ENCODE measurements at regions not wholly inside any gene's neighbourhood (a gene's known extent, or its start where the extent isn't known, plus 50 kb on each side); places are given as distances from the start of the nearest gene placed in this dataset.

DNA sequence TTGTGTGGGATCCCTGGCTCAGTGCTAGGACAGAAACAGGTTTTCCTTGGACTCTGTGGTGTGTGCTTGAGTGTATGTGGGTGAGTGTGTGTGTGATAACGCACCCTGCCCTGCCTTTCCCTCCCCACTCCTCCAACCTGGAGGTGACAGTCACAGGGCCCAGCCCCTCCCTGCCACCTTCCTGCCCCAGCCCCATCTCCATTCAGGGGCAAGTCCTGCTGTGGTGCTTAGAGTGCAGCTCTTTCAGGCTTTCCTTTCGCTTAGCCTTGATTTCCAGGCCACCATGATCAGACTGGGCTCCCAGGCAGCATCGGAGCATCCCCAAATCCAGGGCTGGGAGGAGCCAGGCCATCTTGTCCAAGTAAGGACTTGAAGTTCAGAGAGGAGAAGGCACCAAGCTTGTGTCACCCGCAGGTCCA is 185.2 kb downstream of the ZFP36L2 start:
- no peak for DNase-seq (ENCODE audit: low spot score in 2 of 2)
- FAIRE-seq = no peak

DNA sequence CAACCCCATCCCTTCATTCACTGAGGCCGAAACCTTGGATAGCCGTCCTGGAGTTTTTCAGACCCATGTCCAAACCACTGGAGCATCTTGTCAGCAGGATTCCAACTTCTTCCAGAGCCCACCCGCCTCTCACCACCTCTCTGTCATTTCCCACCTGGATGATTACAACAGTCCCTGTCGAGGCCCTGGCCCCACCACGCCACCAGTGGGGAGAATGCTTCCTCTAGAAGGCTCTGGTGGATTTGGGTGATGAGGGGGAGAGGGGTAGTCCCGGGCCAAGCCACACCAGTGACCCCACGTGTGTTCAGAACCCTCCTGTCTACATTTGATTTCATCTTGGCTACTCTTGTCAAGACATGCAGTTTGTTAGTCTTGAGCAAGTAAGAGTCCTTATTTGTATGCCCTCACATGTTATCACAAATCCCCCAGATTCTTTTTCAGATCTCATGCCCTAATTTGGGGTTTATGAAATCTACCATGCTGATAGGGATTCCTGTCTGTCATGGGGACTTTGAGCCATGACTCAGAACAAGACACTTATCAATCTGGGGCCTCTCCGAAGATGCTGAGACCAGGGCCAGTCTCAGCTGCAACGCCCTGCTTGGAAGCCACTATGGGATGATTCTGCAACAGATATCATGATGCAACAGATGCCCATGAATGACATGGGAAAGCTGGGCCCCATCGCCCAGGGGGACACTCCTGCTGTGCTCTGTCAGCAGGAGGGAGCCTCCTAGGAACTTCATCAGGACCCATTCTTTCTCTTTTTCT is 186.1 kb downstream of the ZFP36L2 start:
- FAIRE-seq (no peak), DNase-seq (ENCODE audit: low spot score in 2 of 2) (no peak)

DNA sequence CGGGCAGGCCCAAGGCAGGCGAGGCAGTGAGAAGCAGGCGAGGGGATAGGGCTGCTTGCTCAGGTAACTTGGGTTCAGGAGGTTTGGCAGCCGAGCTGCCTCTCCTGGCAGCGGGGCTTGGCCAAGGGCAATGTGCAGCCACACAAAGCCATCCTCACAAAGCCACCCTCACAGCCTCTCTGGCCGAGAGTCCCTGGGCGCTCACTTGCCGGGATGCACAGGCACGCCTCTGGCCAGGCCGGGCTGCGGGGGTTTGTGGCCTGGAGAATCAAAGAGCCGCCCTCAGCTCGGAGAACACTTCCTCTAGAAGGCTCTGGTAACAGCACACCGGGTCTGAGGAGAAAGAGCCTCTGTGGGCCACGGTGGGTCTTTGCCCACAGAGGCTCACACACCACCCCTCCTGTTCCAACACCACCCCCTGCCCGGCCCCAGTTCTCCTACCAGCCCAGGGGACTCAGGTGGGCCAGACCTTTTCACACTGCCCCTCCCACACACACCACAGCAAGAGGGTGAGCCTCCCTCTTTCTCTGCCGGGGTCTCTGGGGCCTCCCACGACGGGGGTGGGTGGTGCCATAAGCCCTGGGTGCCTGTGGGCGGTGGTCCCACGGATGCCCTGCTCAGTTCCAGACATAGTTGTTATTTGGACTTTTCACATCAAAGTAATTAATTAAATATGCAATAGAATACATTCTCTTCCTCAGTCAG is 186.9 kb downstream of the ZFP36L2 start:
- no peak for DNase-seq (ENCODE audit: low spot score in 2 of 2)
- FAIRE-seq = no peak

DNA sequence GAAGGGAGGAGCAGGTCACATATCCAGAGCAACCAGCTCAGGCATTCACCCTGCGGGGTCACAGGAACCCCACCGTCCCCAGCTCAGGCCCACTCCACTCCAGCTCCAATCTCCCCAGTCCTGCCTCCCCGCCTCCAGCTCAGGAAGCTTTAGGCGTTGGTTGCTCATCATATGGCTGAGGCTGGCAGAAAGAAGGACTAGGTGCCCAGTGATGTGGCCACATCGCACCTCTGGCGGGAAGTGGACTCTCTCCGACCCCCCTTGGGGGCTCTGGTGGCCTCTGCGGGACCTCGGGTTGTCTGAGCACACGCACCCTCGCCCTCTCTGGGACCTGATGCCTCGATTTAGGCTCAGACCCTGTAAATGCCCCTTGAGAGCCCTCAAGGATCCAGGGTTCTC is 187.7 kb downstream of the ZFP36L2 start:
- DNase-seq (ENCODE audit: low spot score in 2 of 2) (no peak), FAIRE-seq (no peak)

GRCh38 chr2:43038034-43038695 is 188.2 kb downstream of the ZFP36L2 start:
- no peak for FAIRE-seq
- DNase-seq (ENCODE audit: low spot score in 2 of 2) = no peak

- no peak for FAIRE-seq
- no peak for DNase-seq (ENCODE audit: low spot score in 2 of 2)
Measured at GRCh38 chr2:43035922-43036321, 190.5 kb downstream of the ZFP36L2 start.

DNA sequence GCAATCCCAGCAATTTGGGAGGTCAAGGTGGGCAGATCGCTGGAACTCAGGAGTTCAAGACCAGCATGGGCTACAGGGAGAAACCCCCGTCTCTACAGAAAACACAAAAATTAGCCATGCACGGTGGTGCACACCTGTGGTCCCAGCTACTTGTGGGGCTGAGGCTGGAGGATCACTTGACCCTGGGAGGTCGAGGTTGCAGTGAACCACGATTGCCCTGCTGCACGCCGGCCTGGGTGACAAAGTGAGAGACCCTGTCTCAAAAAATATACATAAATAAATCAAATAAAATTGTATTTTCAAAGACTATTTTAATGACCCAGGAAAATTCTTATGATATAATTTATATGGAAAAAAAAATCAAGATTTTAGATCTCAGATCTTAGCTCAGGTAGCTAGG is 191.5 kb downstream of the ZFP36L2 start:
- FAIRE-seq (no peak), DNase-seq (ENCODE audit: low spot score in 2 of 2) (no peak)

DNA sequence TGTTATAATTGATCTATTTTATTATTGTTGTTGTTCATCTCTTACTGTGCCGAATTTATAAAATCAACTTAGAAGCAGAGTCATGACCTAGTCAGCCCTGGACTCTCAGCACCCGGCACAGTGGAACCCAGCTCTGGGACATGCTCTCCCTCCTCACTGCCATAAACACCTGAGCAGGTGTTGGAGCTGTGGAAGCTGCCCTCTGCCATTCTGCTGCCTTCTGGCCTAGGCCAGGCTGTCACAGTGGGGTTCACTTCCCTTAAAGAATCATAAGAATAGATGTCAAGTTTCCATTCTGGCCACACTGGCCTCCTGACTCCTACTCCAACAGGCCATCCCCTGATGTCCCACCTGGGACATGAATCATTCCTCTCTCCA is 192.2 kb downstream of the ZFP36L2 start:
- DNase-seq (ENCODE audit: low spot score in 2 of 2) = no peak
- no peak for FAIRE-seq

DNA sequence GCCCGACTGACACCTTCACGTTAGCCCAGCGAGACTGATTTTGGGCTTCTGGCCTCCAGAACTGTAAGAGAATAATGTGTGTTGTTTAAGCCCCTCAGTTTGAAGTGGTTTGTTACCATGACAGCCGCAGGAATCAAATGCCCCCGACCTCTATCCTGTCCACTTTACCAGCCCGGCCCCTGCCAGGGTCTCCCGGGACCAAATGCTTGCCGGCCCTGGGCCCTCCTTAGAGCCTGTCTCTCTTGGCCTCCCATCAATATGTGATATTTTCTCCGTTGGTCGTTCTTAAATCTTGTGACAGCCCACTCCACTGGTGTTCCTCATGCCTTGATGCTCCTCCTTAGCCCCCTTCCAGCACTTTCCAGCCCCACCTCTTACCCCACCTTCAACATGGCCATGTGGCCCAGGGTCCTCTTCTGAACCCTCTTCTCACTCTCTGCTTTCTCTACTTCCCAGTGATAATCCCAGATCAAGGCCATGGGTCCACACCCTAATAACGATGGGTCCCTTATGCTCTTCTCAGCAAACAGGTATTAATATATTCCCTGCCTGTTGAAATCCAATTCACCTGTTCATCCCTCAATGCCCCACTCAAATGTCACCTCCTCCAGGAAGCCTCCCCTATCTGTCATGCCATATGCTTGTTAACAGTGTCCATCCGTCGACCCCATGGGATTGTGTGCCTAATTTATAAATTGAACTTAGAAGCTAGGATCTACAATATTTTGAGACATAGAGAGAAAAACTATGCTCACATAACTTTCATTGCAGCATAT is 192.8 kb downstream of the ZFP36L2 start:
- FAIRE-seq = no peak

GRCh38 chr2:43033016-43033270 is 193.5 kb downstream of the ZFP36L2 start:
- FAIRE-seq (no peak), DNase-seq (ENCODE audit: low spot score in 2 of 2) (no peak)

More for the DNA sequence above, 192.8 kb downstream of the ZFP36L2 start:
- no peak for DNase-seq (ENCODE audit: low spot score in 2 of 2)

- DNase-seq (ENCODE audit: low spot score in 2 of 2) (no peak), FAIRE-seq (no peak)
Measured at GRCh38 chr2:43032213-43033015, 194.0 kb downstream of the ZFP36L2 start.

GRCh38 chr2:43031471-43032212 is 194.8 kb downstream of the ZFP36L2 start:
- FAIRE-seq = no peak
- no peak for DNase-seq (ENCODE audit: low spot score in 2 of 2)

DNA sequence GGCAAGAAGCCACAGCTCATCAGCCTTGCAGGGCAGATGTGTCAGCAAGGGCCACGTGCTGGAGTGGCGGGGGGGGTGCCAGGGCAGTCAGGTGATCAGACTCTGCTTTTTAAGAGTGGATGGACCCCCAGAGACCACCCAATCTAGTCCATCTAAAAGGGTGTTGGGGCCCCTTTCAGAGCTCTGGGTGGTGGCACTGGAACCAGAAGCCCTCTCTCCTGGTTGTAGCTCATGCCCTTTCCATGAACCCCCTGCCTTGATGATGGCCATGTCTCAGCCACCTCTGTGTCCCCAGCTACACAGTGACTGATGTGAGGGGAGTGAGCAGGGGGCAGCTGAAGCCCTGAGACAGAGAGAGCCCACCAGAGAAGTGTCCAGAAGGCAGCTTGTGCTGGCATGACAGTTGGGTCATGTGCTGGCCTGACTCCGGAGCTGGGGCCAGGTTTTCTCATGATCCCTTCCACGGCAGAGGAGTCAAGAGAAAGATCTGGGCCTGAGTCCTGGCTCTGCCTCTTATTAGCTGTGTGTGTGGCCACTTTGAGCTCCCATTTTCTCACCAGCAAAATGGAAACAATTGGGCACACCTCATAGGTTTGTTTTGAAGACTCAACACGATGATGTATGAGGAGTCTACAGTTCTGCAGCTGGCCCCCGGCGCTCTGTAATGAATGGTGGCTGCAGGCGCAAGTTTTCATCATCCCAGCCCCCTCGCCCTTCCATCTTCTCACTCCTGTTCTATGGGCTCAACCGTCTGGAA is 195.7 kb downstream of the ZFP36L2 start:
- DNase-seq (ENCODE audit: low spot score in 2 of 2) (no peak), FAIRE-seq (no peak)

- FAIRE-seq = no peak
Measured at GRCh38 chr2:43029186-43029585, 197.2 kb downstream of the ZFP36L2 start.

GRCh38 chr2:43028188-43028587 is 198.2 kb downstream of the ZFP36L2 start:
- FAIRE-seq (no peak), DNase-seq (ENCODE audit: low spot score in 2 of 2) (no peak)

More at GRCh38 chr2:43029186-43029585, 197.2 kb downstream of the ZFP36L2 start:
- DNase-seq (ENCODE audit: low spot score in 2 of 2) = no peak

GRCh38 chr2:43027097-43027873 is 199.1 kb downstream of the ZFP36L2 start:
- DNase-seq (ENCODE audit: low spot score in 2 of 2) = no peak
- FAIRE-seq = no peak

DNA sequence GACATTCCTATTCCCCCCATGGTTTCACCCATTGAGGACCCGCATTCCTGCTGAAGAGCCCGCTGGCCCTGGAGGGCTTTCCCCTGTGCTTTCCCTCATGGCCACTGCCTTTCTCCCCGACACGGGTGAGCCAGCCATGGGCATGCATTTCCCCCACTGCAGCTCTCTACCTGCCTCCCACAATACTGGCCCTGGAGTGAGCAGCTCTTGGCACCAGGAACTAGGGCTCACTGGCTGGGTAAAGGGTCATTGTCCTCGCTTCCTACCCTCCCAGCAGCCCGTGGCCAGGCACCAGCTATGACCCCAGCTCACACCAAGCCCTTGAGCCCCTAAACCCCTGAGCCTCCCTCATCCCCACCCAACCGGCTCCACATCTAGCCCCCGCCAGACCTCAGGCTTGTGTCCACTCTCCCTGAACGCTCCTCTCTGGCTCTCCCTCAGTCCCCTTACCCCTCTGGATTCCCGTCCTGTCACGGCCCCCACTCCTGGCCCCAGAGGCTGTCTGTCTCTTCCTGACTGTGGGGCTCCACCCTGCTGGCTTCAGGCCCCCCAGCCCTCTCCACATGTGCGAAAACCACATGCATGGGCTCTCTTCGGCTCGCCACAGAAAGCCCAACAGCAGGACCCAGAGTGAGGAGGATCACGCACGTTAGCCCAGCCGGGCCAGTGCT is 199.8 kb downstream of the ZFP36L2 start:
- DNase-seq (ENCODE audit: low spot score in 2 of 2) (no peak), FAIRE-seq (no peak)

All from frontal cortex (tissue), 3 donors.